Progenitor cell of endocrine pancreas (in vitro differentiated cells): ENCODE measurements at regions not wholly inside any gene's neighbourhood (a gene's known extent, or its start where the extent isn't known, plus 50 kb on each side); places are given as distances from the start of the nearest gene placed in this dataset.

Experiments
- DNase-seq: peaks from one replicate; pipeline ENCODE4 v3.0.0; 2021; ENCODE audit warnings: low spot score; ENCODE audit not compliant: unreplicated experiment
- H3K27ac Mint-ChIP-seq: 2 replicates; pipeline ENCODE4 v1.8.0; 2021; ENCODE audit warnings: mild to moderate bottlenecking, moderate library complexity, mixed read lengths
- H3K27me3 Mint-ChIP-seq: 2 replicates; pipeline ENCODE4 v1.8.0; 2021; ENCODE audit warnings: mixed read lengths
- H3K36me3 Mint-ChIP-seq: 2 replicates; pipeline ENCODE4 v1.8.0; 2022; ENCODE audit warnings: mixed read lengths; ENCODE audit not compliant: insufficient read depth
- H3K4me1 Mint-ChIP-seq: 2 replicates; pipeline ENCODE4 v1.8.0; 2021; ENCODE audit warnings: low read depth, mixed read lengths
- H3K4me3 Mint-ChIP-seq: 2 replicates; pipeline ENCODE4 v1.8.0; 2021; ENCODE audit warnings: low read depth, mild to moderate bottlenecking, moderate library complexity, mixed read lengths
- H3K9me3 Mint-ChIP-seq: 2 replicates; pipeline ENCODE4 v1.8.0; 2021; ENCODE audit warnings: low read depth, mixed read lengths
- CTCF ChIP-seq: fragments of 200-600 bp; sonication (generic); IDR thresholded peaks from one replicate; pipeline ENCODE4 v1.5.0; 2021; ENCODE audit warnings: antibody characterized with exemption, mild to moderate bottlenecking; ENCODE audit not compliant: unreplicated experiment

DNA sequence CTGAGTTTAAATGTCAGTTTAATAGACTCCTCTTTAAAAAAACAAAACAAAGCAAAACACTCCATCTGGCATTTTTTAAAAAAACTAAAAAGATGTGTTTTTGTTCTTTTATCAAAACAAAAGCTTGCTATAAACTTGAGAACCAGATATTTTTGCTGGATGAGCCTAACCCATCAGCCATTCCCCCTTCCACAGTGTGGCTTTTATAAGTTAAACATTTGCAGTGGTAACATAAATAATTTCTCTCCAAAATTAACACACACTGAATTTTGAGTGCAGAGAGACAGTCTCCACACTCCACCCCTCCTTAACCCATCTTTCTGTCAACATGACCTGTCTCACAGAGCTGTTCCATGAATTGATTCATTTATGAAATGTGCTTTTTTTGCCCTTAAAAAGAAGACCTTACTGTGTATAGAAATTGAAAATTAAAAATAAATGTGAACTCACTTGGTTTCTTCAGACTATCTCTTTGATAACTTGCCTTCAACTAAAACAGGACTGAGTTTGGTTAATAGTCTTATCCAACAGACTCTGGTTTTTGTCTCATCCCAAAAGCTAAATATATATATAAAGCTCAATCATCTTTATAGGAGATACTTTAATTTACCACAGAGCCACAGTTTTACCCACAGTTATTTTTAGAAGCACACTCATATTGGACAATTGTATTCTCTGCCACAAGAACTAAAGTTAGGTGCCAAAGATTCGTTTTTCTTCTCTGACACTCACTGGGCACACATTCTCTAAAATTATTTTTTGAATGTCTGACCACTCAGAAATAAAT lies 64.8 kb upstream of the STK39 start:
- Mint-ChIP-seq H3K36me3 (no peaks in the 10 kb centered on the region), H3K27me3 (no peaks in the 10 kb centered on the region), H3K9me3 (peaks cover 11% of the 10 kb centered on the region), H3K27ac (no peak overlapping the region), H3K4me1 (peaks cover 1% of the 10 kb centered on the region), H3K4me3 (no peak overlapping the region)
- DNase-seq, result no peak
- TF ChIP-seq CTCF, result no peak

GRCh38 chr2:168314236-168314635 lies 66.8 kb upstream of the STK39 start:
- no peak for DNase-seq
- Mint-ChIP-seq H3K27me3 (no peaks in the 10 kb centered on the region), H3K9me3 (peaks cover 1% of the 10 kb centered on the region), H3K4me3 (no peak overlapping the region), H3K36me3 (no peaks in the 10 kb centered on the region), H3K4me1 (peaks cover 1% of the 10 kb centered on the region), H3K27ac (no peak overlapping the region)
- no peak for TF ChIP-seq CTCF

DNA sequence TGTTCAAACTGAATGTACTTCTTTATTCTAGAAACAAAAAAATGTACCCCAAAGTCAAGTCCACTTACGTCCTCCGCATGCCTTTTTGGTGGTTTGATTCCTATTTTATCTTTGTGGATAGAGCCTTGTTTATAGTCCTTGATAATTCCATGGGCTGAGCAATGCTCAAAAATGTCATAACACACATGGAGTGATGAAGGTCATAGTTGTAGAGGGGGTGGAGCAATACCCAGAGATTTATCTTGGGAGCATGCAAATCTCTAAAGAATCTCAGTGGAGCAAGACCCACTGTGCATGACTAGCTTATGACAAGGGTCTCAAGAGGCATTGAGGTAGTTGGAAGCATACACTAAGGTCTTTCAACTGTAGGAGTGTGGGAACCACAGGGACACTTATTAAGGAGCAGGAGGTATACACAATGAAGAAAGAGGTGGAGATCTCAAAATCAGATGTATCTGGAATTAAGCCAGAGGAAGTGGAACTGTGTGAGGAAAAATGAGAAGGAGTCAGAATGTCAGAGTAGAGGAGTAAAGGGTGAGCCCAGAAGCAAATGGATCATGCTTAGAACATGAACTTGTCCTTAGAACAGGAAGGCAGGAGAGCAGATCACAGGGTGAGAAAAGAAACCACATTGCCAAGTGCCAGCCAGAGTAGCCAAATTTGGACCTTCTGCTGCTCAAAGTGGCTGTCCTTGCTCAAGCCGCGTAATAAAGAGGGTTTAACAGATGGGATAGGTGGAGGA lies 68.1 kb upstream of the STK39 start:
- H3K4me1 Mint-ChIP-seq, result peaks cover 1% of the 10 kb centered on the region
- H3K27ac Mint-ChIP-seq, result no peak overlapping the region
- TF ChIP-seq CTCF, result no peak
- no peaks in the 10 kb centered on the region for H3K36me3 Mint-ChIP-seq
- H3K27me3 Mint-ChIP-seq, result no peaks in the 10 kb centered on the region
- no peak for DNase-seq
- H3K9me3 Mint-ChIP-seq, result no peaks in the 10 kb centered on the region
- no peak overlapping the region for H3K4me3 Mint-ChIP-seq

- TF ChIP-seq CTCF, result no peak
- Mint-ChIP-seq H3K36me3 (no peaks in the 10 kb centered on the region), H3K4me1 (peaks cover 1% of the 10 kb centered on the region), H3K27ac (no peak overlapping the region), H3K4me3 (no peak overlapping the region), H3K27me3 (no peaks in the 10 kb centered on the region), H3K9me3 (no peaks in the 10 kb centered on the region)
- no peak for DNase-seq
Observed at GRCh38 chr2:168316073-168316440, 68.7 kb upstream of the STK39 start.

DNA sequence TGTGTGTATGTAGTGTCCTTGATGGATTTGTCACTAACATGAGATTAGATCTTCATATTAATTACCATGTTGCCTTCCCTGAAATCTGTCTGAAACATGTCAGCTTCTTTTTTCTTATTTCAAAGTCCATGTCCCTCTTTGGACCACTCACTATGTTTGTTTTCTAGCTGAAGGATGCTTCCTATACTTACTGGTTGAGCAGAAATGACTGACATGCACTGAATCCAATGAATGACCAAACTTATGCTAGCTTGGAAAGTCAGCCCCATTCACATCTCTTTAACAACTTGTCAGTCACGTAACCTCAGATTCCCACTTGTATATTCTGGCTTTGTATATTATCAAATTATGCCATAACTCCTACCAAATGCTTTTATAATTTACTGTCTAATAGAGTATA lies 69.9 kb upstream of the STK39 start:
- no peak overlapping the region for H3K4me3 Mint-ChIP-seq
- H3K36me3 Mint-ChIP-seq, result no peaks in the 10 kb centered on the region
- no peak for TF ChIP-seq CTCF
- H3K27me3 Mint-ChIP-seq, result no peaks in the 10 kb centered on the region
- no peaks in the 10 kb centered on the region for H3K9me3 Mint-ChIP-seq
- no peak for DNase-seq
- no peak overlapping the region for H3K27ac Mint-ChIP-seq
- H3K4me1 Mint-ChIP-seq, result no peaks in the 10 kb centered on the region
